Activated CD4-positive, alpha-beta memory T cell treated with anti-CD3 and anti-CD28 coated beads for 36 hours (primary cell): ENCODE measurements at regions not wholly inside any gene's neighbourhood (a gene's known extent, or its start where the extent isn't known, plus 50 kb on each side); places are given as distances from the start of the nearest gene placed in this dataset.
A peak's percentile ranks its signal among the peaks of the same experiment; 100 is the strongest.

Experiments
- CTCF ChIA-PET: fragments of 350-600 bp; sonication (Branson Sonifier 250); formaldehyde crosslinking; loops from one replicate; lab custom pipeline; 2021; ENCODE audit warnings: antibody characterized with exemption, inconsistent platforms; lab: Charles Lee
- POLR2A ChIA-PET: fragments of 350-600 bp; sonication (Branson Sonifier 250); formaldehyde crosslinking; loops from one replicate; lab custom pipeline; 2021; ENCODE audit warnings: antibody characterized with exemption; lab: Charles Lee
- DNase-seq: peaks from one replicate; pipeline ENCODE4 v3.0.0-alpha.2; 2020
- H3K27ac Mint-ChIP-seq: one replicate; pipeline ENCODE4 v1.8.0; 2021; ENCODE audit warnings: mixed read lengths
- H3K27me3 Mint-ChIP-seq: one replicate; pipeline ENCODE4 v1.8.0; 2021; ENCODE audit warnings: mixed read lengths
- H3K36me3 Mint-ChIP-seq: one replicate; pipeline ENCODE4 v1.8.0; 2021; ENCODE audit warnings: mixed read lengths
- H3K4me1 Mint-ChIP-seq: one replicate; pipeline ENCODE4 v1.8.0; 2021; ENCODE audit warnings: low read depth, mixed read lengths
- H3K4me3 Mint-ChIP-seq: one replicate; pipeline ENCODE4 v1.8.0; 2021; ENCODE audit warnings: mild to moderate bottlenecking, mixed read lengths
- H3K9me3 Mint-ChIP-seq: one replicate; pipeline ENCODE4 v1.8.0; 2021; ENCODE audit warnings: mixed read lengths
- intact Hi-C: fragments of 100-400 bp; cut with micrococcal nuclease; formaldehyde crosslinking; loops from one replicate; pipeline ENCODE4 v1.15.1; 2023

DNA sequence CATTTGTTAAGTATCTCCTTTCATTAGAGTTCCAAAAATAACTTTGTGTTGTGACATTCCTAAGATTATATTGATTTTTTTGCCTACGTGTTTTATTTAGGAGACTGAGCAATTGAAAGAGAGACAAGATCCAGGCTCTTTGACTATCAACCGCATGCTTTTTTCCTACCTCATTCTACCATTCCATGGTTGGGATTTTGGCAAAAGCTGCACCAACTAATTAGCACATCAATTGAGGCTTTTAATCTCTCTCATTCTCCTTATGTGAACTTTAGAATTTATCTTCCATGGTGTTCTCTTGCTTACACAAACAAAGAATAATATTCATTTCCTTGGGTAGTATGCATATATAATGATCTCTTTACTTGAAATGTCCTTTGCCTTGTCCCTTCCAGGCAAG, 338.7 kb upstream of the SMC2 start:
- H3K4me3 Mint-ChIP-seq = no peak overlapping the region
- no peaks in the 10 kb centered on the region for H3K36me3 Mint-ChIP-seq
- intact Hi-C loops = no loop called here
- no peak overlapping the region for H3K27ac Mint-ChIP-seq
- ChIA-PET CTCF (no interaction called here), POLR2A (no interaction called here)
- H3K9me3 Mint-ChIP-seq = peaks cover under 1% of the 10 kb centered on the region
- H3K4me1 Mint-ChIP-seq = no peaks in the 10 kb centered on the region
- H3K27me3 Mint-ChIP-seq = no peaks in the 10 kb centered on the region
- DNase-seq = no peak

DNA sequence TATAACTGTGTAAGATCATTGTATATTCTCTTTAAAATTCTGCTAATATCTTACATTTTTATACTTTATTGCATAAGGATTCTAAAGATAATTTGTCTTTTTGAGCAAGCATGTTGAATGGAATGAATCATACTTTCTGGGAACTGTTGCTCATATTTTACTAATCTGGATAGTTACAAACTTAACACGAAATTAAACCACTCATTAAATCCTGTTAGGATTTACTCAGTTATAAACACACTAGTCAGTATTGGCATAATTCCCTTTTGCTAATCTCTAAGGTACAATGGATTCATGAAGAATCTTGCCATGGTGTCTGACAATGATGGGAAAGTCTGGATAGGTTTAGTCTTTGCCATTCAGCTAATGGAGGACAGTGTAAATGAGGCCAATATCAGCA, 338.1 kb upstream of the SMC2 start:
- POLR2A ChIA-PET = no interaction called here
- intact Hi-C loops = no loop called here
- CTCF ChIA-PET = no interaction called here

DNA sequence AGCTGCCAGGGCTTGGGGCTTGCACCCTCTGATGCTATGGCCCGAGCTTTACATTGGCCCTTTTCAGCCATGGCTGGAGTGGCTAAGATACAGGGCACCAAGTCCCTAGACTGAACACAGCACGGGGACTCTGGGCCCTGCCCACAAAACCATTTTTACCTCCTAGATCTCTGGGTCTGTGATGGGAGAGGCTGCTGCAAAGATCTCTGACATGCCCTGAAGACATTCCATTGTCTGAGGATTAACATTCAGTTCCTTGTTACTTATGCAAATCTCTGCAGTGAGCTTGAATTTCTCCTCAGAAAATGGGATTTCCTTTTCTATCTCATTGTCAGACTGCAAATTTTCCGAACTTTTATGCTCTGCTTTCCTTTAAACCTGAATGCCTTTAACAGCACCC, 337.0 kb upstream of the SMC2 start:
- H3K27me3 Mint-ChIP-seq = no peaks in the 10 kb centered on the region
- POLR2A ChIA-PET = no interaction called here
- intact Hi-C loops = no loop called here
- no peaks in the 10 kb centered on the region for H3K36me3 Mint-ChIP-seq
- H3K4me1 Mint-ChIP-seq = no peaks in the 10 kb centered on the region
- H3K9me3 Mint-ChIP-seq = no peaks in the 10 kb centered on the region
- no peak overlapping the region for H3K27ac Mint-ChIP-seq
- no peak for DNase-seq
- CTCF ChIA-PET = no interaction called here
- no peak overlapping the region for H3K4me3 Mint-ChIP-seq

More for the DNA sequence above, 338.1 kb upstream of the SMC2 start:
- Mint-ChIP-seq H3K9me3 (no peaks in the 10 kb centered on the region), H3K4me3 (no peak overlapping the region), H3K36me3 (no peaks in the 10 kb centered on the region), H3K27me3 (no peaks in the 10 kb centered on the region), H3K4me1 (no peaks in the 10 kb centered on the region), H3K27ac (no peak overlapping the region)
- DNase-seq = no peak

DNA sequence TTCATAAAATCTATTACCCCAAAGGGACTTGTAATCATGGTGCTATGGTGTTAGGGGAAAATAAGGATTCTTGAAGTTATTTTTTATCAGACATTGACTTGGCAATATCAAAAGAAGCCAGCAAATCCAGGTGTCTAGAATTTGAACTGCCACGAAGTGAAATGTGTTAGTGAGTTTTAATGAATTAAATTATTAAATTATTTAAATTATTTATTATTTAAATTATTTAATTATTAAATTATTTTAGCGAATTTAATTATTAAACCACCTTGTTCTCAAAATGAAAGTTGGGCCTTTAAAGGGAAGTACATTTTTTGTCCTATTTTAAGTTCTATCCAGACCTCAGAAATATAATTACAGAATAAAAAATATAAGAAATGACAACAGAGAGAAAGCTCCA, 332.6 kb upstream of the SMC2 start:
- H3K36me3 Mint-ChIP-seq = no peaks in the 10 kb centered on the region
- H3K4me3 Mint-ChIP-seq = no peak overlapping the region
- DNase-seq = no peak
- CTCF ChIA-PET = no interaction called here
- H3K4me1 Mint-ChIP-seq = no peaks in the 10 kb centered on the region
- POLR2A ChIA-PET = no interaction called here
- intact Hi-C loops = no loop called here
- H3K27me3 Mint-ChIP-seq = no peaks in the 10 kb centered on the region
- H3K9me3 Mint-ChIP-seq = no peaks in the 10 kb centered on the region
- H3K27ac Mint-ChIP-seq = no peak overlapping the region

DNA sequence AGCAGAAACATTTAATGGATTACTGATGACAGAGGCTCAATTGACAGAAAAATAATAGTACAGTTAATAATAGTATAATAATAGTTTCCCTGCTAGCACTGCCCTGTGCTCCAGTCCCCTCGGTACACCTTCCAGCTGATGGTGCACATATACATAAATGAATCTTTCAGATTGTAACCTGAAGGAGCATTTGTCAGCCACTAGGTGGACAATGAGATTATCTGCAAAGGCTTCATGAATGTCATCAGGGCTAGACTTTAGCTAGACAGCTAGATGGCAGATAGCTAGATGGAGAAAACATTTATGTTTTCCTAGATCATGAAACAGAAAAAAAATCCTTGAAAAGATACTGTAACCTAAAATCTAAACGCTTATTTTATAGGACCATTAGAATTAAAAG, 304.4 kb upstream of the SMC2 start:
- no peaks in the 10 kb centered on the region for H3K27me3 Mint-ChIP-seq
- DNase-seq = no peak
- no peak overlapping the region for H3K27ac Mint-ChIP-seq
- intact Hi-C loops = loop anchor here (1.0 to 10.0 kb wide), 4 partner anchors 9 to 1755 kb away; partner anchors contain the start of gene NIPSNAP3A
- H3K4me3 Mint-ChIP-seq = no peak overlapping the region
- POLR2A ChIA-PET = no interaction called here
- H3K36me3 Mint-ChIP-seq = no peaks in the 10 kb centered on the region
- H3K9me3 Mint-ChIP-seq = peaks cover 2% of the 10 kb centered on the region
- CTCF ChIA-PET = no interaction called here
- peaks cover 4% of the 10 kb centered on the region for H3K4me1 Mint-ChIP-seq

DNA sequence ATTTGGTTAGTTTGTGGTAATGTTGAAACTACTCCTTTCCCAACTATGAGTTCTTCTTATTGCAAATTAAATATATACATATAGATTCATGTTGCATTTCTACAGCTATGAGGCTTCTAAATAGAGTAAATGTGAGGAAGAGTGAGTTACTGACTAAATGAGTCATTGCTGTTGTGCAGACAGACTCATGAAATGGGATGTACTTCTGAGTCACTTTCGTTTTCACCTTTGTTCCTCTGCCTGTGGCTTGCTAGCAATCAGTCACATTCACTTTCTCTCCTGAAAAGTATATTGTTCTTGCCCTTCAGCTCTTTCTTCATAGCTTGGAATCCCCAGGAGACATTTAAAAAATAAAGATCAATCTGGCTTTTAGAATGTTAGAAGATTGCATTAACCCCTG, 295.5 kb upstream of the SMC2 start:
- Mint-ChIP-seq H3K36me3 (no peaks in the 10 kb centered on the region), H3K4me3 (no peak overlapping the region), H3K9me3 (no peaks in the 10 kb centered on the region), H3K27me3 (no peaks in the 10 kb centered on the region), H3K4me1 (peaks cover 5% of the 10 kb centered on the region), H3K27ac (no peak overlapping the region)
- intact Hi-C loops = loop anchor here (1.0 to 10.0 kb wide), 4 partner anchors 9 to 1746 kb away; partner anchors contain the start of genes NIPSNAP3A and SMC2
- DNase-seq = peak; percentile 15
- ChIA-PET POLR2A (no interaction called here), CTCF (no interaction called here)

DNA sequence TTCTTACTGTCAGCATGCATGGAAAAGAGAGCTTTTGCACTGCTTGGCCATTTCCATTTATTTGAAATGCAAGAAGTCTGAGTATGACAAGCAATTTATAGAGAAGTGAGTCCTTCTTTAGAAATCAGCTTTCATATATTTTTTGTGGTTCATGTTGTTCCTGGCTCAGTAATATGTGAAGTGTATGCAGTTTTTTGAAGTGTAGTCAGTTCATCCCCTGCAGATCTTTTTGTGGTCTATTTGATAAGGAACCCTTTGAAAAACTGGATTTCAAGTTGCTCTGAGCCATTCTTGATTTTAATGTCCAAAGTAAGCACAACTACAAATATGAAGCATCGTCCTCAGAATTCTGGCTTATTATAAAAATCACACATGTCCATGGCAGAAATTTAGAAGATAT, 294.1 kb upstream of the SMC2 start:
- Mint-ChIP-seq H3K9me3 (no peaks in the 10 kb centered on the region), H3K4me1 (peaks cover 5% of the 10 kb centered on the region), H3K36me3 (no peaks in the 10 kb centered on the region), H3K27ac (no peak overlapping the region), H3K27me3 (no peaks in the 10 kb centered on the region), H3K4me3 (no peak overlapping the region)
- DNase-seq = no peak
- ChIA-PET CTCF (no interaction called here), POLR2A (no interaction called here)
- intact Hi-C loops = loop anchor here (10.0 kb wide), 2 partner anchors 945 to 1745 kb away; partner anchors contain the start of gene NIPSNAP3A

DNA sequence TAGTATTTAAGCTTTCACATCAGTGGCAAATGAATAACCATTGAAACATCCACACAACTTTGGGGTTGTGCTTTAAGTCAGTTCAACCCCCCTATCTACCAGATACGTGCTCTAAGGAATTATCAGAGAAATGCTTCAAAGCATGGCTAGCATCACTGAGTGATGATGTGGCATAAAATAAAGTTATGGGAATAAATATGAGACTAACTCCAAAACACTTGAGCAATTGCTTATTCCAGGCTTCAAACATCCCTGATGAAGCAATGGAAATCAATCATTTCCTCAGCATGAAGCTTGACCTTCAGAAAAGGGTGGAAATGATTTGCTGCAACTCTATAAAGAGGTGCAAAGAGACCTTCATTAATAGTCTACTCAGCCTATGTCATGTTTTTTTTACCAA, 292.0 kb upstream of the SMC2 start:
- DNase-seq = no peak
- Mint-ChIP-seq H3K4me1 (peaks cover 5% of the 10 kb centered on the region), H3K36me3 (no peaks in the 10 kb centered on the region), H3K27ac (no peak overlapping the region), H3K4me3 (no peak overlapping the region), H3K27me3 (no peaks in the 10 kb centered on the region), H3K9me3 (no peaks in the 10 kb centered on the region)
- intact Hi-C loops = no loop called here
- CTCF ChIA-PET = no interaction called here
- POLR2A ChIA-PET = no interaction called here

DNA sequence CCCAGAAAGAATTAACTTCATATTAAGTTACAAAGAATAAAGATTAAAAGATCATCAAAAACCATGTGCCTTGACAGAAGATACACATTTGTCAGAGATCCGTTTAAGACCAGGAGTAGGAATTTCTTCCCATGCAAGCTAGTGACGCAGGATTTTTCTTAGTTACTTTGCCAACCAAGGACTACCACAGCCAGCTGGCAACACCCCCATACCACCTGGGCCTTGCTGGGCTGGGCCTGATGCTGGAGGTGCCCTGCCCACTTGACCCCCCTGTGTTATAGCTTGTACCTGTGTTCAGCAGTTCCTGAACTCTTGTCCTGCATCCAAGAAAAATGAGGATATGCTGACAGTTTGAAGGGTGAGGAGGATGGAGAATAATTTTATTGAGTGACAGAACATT, 290.9 kb upstream of the SMC2 start:
- intact Hi-C loops = no loop called here
- Mint-ChIP-seq H3K36me3 (no peaks in the 10 kb centered on the region), H3K27me3 (no peaks in the 10 kb centered on the region), H3K4me3 (no peak overlapping the region), H3K4me1 (peaks cover 5% of the 10 kb centered on the region), H3K27ac (no peak overlapping the region), H3K9me3 (no peaks in the 10 kb centered on the region)
- DNase-seq = no peak
- POLR2A ChIA-PET = no interaction called here
- CTCF ChIA-PET = no interaction called here

DNA sequence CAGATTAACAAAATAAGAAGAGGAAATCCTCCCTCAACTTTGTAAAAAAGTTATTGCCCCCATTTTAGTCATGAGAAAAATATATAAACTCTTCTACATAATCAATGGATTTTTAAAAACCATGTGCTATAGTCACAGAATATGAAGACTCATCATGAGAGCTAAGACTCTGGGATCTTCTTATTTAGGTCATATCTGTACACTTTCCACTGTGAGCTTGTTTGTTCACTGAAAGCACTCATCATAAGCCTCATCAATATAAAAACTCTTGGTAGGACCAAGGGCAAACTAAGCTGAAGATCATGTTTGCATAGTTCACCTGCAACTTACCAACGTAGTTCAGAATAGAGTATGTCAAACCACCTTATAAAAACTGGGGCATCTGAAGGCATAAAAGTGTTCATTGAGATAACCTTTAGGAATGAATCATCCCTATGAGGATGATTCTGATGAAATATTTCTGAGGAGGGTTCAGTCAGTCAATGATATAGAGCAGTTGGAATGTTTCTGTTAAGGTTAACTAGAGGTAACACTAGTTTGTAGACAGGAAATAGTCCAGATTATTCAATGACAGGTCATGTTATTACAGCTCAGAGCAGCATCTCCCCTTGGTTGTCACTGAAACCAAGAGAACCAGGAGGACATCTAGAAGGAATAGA, 289.9 kb upstream of the SMC2 start:
- no peak for DNase-seq
- ChIA-PET POLR2A (no interaction called here), CTCF (interaction anchor here (0.6 kb wide), 1 partner anchor 139 kb away, joined by 3 read pairs; no protein-coding TSS in a partner anchor)
- Mint-ChIP-seq H3K4me1 (no peaks in the 10 kb centered on the region), H3K27ac (no peak overlapping the region), H3K36me3 (no peaks in the 10 kb centered on the region), H3K9me3 (no peaks in the 10 kb centered on the region), H3K27me3 (no peaks in the 10 kb centered on the region), H3K4me3 (no peak overlapping the region)
- intact Hi-C loops = no loop called here

DNA sequence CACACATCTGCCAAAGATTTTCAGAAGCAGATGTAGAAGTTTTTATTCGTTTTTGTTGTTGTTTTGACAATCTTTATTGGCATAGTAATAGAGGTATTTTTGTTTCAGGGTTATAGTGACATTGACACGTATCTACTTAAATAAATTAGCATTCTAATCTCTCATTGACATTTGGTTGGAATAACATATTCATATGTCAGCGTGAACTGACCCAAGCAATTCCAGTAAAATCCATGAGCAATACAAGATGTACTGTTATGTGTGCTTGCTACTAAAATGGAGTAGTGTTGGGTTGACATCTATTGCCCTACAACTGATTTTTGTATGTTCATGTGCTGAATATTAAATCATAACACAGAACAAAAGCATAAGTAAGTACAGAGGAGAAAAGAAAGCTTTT, 284.4 kb upstream of the SMC2 start:
- no peak for DNase-seq
- Mint-ChIP-seq H3K36me3 (no peaks in the 10 kb centered on the region), H3K27ac (no peak overlapping the region), H3K4me1 (no peaks in the 10 kb centered on the region), H3K27me3 (no peaks in the 10 kb centered on the region), H3K4me3 (no peak overlapping the region), H3K9me3 (no peaks in the 10 kb centered on the region)
- intact Hi-C loops = no loop called here
- ChIA-PET POLR2A (no interaction called here), CTCF (no interaction called here)

DNA sequence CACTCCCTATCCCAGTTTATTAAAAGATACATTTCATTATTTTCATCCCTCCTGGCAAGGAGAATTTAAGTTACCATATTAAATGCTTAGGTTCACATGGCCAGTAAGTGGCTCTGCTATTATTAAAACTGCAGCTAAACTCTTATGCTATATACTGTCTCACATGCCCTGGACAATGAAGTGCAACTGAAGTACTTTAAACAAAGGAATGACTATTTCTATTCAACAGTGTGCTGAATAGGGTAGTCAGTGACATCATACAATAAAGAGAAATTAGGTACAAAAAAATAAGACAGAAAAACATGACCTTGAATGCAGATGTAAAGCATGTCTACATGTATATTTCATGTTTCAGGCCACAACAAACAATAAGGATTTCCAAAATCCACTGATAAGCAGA, 282.6 kb upstream of the SMC2 start:
- Mint-ChIP-seq H3K27ac (no peak overlapping the region), H3K4me1 (no peaks in the 10 kb centered on the region), H3K9me3 (no peaks in the 10 kb centered on the region), H3K36me3 (no peaks in the 10 kb centered on the region), H3K4me3 (no peak overlapping the region), H3K27me3 (no peaks in the 10 kb centered on the region)
- POLR2A ChIA-PET = no interaction called here
- CTCF ChIA-PET = no interaction called here
- intact Hi-C loops = no loop called here
- no peak for DNase-seq

DNA sequence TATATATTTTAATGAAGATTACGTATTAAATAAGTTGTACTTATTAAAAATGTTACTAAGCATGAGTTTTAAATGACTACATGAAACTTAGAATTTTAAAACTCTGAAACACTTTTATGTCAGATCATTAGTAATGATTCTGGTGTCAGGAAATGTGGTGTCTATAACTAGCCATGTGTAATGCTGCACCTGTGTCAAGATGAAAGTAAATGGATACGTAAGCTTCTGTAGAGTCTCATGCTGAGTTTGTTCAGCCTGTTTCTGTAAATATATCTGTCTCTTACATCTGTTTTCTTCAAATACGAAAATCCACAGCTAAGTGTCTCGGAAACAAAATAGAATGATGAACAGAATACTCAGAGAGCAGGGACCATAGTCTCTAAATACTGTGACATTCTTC, 278.0 kb upstream of the SMC2 start:
- no peak for DNase-seq
- Mint-ChIP-seq H3K4me3 (no peak overlapping the region), H3K4me1 (no peaks in the 10 kb centered on the region), H3K36me3 (no peaks in the 10 kb centered on the region), H3K27me3 (no peaks in the 10 kb centered on the region), H3K9me3 (no peaks in the 10 kb centered on the region), H3K27ac (no peak overlapping the region)
- CTCF ChIA-PET = no interaction called here
- POLR2A ChIA-PET = no interaction called here
- intact Hi-C loops = no loop called here
